GM18505 (cell line): ENCODE measurements at regions not wholly inside any gene's neighbourhood (a gene's known extent, or its start where the extent isn't known, plus 50 kb on each side); places are given as distances from the start of the nearest gene placed in this dataset.
"Not testable (repeated sequence)": the region's sequence is repeated elsewhere in the genome, so short reads cannot be mapped to it uniquely, and the experiment has no call there.

ENCODE experiments used
- ATAC-seq: cut with Tn5 transposase; IDR thresholded peaks from one replicate; pipeline ENCODE4 v1.9.1; 2021; ENCODE audit not compliant: unreplicated experiment
- POLR2A ChIP-seq: IDR thresholded peaks from 4 replicates; pipeline ENCODE4 v1.6.1; 2011; ENCODE audit warnings: borderline replicate concordance; ENCODE audit not compliant: insufficient read depth, insufficient read length; ENCODE audit errors: extremely low read depth

DNA sequence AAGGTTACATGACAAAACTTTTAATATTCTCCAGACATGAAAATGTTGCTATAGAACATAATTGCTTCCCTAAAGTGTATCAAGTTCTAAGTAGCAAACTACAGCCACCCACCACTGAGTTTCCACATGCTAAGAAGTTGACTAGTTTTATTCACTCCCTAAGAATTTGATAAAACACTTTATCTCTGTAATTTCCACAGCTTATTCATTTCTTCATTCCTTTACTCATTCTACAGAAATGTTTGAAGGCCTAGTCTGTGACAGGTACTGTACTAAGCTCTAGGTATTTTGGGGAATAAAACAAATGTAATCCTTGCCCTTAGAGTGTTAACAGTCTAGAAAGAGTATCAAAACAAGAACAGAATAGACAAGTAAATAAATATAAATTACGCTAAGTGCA, 101.8 kb upstream of the DIAPH3 start:
- no peak for ATAC-seq
- TF ChIP-seq POLR2A, result no peak

DNA sequence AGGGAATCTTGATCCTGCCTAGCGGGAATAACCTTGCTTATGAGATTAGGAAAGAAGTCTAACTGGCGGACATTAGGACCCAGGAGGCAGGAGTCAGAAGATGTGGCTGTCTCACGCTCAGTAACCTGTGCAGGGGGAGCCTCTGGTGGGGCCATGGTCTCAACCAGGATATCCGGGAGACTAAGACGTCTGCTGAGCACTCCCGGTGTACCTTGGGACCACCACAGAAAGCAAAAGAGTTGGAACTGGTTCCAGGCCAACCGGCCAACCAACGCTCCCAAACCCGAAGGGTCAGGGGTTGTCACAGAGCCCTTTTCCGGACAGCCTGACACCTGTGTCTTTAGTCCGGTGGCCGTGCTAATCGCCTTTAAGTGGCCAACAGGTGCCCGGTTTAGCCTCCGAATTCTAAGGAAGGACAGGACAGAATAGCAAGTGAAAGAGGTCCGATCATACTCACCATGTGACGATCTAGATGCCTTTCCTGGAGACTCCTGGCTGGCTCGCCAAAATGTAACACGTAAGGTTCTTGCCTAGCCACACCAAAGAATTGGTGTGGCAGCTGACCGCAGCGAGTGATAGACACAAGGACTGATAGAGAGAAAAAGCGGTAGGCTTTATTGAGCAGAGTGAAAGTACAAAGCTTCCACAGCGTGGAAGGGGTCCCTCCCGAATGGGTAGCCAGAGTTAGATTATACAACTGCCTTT, 103.9 kb upstream of the DIAPH3 start:
- no peak for ATAC-seq
- TF ChIP-seq POLR2A, result no peak

DNA sequence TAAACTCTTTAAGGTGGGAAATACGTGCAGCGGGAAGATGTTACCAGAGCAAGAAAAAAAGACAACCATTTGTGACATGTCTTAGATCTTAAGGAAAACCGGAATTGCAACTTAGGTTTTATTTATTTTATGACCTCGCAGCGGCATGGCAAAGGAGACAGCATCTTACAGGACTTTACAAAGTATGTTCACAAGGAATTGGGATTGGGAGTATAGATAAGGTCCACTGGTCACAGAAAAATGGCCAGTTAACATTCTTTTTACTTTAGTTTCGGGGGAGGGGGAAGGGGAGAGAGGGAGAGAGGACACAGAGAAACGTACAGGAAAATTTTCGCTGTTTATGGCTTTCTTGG, 104.5 kb upstream of the DIAPH3 start:
- ATAC-seq, result no peak
- TF ChIP-seq POLR2A, result no peak

- TF ChIP-seq POLR2A, result no peak
- no peak for ATAC-seq
Observed at GRCh38 chr13:60273971-60274527, 110.3 kb upstream of the DIAPH3 start.

GRCh38 chr13:60274655-60275054, 110.9 kb upstream of the DIAPH3 start:
- no peak for ATAC-seq
- TF ChIP-seq POLR2A, result no peak

DNA sequence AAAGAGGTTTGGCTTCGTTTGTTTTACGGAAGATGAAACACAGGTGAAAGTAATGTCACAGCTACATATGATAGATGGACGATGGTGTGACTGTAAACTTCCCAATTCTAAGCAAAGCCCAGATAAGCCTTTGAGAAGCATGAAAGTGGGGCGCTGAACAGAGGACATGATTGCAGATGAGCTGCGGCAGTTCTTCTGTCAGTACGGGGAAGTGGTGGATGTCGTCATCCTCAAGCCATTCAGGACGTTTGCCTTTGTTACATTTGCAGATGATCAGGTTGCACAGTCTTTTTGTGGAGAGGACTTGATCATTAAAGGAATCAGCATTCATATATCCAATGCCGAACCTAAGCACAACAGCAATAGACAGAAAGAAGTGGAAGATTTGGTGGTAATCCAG, 111.5 kb upstream of the DIAPH3 start:
- no peak for TF ChIP-seq POLR2A
- no peak for ATAC-seq

GRCh38 chr13:60280524-60280923, 116.5 kb upstream of the TDRD3 start:
- not testable (repeated sequence) for ATAC-seq

DNA sequence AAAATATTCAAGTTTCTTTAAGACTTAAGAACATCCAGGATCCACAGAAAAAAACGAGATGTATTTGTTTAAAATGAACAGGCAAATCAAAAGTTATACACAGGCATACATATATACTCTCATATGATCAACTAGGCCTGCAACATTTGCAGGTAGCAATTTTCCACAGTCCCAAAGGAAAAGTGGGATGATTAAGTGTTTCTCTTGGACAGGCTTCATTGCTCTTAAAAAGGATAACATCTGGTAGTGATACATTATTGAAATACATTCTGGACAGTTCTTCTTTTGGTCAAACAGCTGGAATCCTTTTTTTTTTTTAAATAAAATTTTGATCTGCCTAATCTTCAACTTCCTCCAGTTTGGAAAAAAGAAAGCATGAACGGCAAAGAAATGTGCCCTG, 114.8 kb upstream of the TDRD3 start:
- no peak for ATAC-seq
- TF ChIP-seq POLR2A, result no peak

GRCh38 chr13:60282708-60283107, 114.3 kb upstream of the TDRD3 start:
- TF ChIP-seq POLR2A, result no peak

GRCh38 chr13:60286707-60287106, 110.3 kb upstream of the TDRD3 start:
- ATAC-seq, result no peak
- TF ChIP-seq POLR2A, result no peak

More at GRCh38 chr13:60282708-60283107, 114.3 kb upstream of the TDRD3 start:
- no peak for ATAC-seq

DNA sequence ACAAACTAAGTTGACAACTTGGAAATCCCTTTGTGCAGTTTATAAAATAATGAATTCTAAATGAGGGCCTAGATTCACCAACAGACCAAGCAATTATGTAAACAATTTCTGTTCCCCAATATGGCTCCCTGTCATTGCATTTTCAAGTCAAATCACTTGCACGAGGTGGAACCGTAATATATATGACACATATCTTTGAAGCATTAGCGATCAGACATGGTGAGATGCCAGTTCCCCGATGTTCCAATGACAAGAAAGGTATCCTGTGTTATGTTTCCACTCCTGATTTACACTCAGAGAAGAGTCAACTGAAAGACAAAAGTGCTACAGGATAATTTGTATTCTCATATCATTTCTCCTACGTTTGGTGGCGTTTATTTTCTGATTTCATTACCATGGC, 108.5 kb upstream of the TDRD3 start:
- no peak for TF ChIP-seq POLR2A
- ATAC-seq, result no peak

GRCh38 chr13:60303166-60303565, 93.9 kb upstream of the TDRD3 start:
- ATAC-seq, result no peak

GRCh38 chr13:60311527-60311926, 85.5 kb upstream of the TDRD3 start:
- no peak for ATAC-seq
- TF ChIP-seq POLR2A, result no peak

More at GRCh38 chr13:60303166-60303565, 93.9 kb upstream of the TDRD3 start:
- TF ChIP-seq POLR2A, result no peak

DNA sequence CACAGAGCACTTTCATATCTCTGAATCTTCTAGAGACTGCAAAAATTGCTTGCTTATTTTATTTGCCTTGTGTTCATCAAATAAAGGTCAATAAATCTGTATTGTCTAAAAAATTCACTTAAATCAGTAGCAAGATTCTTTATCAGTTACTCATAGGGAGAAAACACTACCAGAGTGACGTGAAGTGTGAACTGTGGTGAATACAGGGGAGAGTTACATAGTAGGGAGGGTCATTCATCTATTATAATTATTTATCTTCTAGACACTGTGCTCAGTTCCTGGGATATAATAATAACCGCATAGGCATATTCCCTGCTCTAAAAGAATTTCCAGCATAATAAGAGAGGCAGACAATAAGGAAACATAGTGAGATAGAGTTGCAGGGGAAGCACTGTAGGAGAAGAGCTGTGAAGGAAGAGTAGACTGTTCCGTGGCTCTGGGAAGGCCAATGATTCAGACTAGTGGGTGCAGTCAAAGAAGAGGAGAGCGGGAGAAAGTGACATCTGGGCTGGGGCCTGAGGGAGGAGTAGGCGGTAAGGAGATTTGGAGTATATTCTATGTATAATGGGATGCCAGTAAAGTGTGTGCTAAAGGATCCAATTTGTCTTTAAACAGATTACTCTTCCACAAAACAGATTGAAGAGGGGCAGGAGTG, 84.0 kb upstream of the TDRD3 start:
- no peak for TF ChIP-seq POLR2A
- no peak for ATAC-seq
